ENCODE measurements at regions not wholly inside any gene's neighbourhood (a gene's known extent, or its start where the extent isn't known, plus 50 kb on each side); places are given as distances from the start of the nearest gene placed in this dataset.

DNA sequence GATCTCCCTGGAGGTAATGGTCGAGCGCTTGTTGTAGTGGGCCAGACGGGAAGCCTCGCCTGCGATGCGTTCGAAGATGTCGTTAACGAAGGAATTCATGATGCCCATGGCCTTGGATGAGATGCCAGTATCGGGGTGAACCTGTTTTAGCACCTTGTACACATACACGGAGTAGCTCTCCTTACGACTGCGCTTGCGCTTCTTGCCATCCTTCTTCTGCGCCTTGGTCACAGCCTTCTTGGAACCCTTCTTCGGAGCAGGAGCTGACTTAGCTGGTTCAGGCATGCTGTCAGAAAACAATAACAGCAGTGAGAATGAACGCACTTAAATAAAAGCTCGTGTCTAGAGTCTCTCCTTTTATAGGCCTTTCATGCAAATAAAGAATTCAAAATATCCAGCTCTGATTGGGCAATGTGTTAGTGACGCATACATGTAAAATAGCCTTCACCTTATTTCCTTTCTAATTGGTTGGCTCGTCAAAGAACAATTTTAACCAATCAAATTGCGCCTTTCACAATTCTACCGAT, 129.2 kb downstream of the HFE start:
- DNase-seq (ENCODE audit: low read depth): peak; percentile 66

DNA sequence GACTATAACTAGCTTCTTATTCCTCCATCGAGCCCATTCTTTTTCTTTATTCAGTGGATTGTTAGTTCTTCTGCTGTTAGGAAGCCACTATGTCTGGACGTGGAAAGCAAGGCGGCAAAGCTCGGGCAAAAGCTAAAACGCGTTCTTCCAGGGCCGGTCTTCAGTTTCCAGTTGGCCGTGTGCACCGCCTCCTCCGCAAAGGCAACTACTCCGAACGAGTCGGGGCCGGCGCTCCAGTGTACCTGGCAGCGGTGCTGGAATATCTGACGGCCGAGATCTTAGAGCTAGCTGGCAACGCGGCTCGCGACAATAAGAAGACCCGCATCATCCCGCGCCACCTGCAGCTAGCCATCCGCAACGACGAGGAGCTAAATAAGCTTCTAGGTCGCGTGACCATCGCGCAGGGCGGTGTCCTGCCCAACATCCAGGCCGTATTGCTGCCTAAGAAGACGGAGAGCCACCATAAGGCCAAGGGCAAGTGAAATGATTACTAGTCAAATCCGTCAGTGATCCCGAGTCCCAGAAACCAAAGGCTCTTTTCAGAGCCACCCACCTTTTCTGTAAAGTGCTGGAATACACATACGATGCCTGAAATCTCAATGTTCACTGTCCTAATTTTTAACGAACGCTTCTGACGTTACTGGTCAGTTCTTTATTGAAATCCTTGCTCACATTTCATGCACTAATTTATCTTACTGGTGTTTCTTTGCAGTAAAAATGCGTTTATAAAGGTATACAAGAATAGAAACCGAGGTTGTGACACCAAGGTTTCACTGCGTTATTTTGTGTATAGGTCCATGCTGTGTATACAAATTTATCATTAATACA, 129.9 kb downstream of the HFE start:
- peak; percentile 76 for DNase-seq (ENCODE audit: low read depth)

DNA sequence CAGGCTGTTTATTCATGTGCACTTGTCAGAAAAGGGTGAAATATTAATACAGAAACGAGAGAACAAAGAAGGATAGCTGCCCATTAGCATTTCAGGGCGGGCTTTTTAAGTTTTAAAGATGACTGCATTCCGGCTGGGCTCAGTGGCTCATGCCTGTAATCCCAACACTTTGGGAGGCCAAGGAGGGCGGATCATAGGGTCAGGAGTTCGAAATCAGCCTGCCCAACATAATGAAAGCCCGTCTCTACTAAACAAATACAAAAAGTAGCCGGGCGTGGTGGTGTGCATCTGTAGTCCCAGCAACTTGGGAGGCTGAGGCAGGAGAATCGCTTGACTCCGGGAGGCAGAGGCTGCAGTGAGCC, 130.5 kb downstream of the HFE start:
- no peak for DNase-seq (ENCODE audit: low read depth)

DNA sequence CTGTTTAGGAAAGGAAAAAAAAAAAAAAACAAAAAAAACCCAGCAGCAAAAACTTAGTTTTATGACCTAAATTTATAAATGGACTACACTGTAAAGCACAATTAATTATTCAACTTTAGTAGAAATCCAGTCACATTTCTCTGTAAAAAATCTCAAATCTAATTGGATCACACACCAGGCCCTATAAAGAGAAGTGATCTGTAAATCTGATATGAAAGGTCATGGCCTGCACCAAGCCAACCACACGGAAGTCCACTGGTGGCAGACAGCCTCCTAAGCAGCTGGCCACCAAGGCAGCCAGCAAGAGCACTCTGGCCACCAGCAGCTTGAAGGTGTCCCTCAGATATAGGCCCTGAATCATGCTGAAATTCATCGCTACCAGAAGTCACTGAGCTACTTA, 131.6 kb downstream of the HFE start:
- no peak for DNase-seq (ENCODE audit: low read depth)

DNA sequence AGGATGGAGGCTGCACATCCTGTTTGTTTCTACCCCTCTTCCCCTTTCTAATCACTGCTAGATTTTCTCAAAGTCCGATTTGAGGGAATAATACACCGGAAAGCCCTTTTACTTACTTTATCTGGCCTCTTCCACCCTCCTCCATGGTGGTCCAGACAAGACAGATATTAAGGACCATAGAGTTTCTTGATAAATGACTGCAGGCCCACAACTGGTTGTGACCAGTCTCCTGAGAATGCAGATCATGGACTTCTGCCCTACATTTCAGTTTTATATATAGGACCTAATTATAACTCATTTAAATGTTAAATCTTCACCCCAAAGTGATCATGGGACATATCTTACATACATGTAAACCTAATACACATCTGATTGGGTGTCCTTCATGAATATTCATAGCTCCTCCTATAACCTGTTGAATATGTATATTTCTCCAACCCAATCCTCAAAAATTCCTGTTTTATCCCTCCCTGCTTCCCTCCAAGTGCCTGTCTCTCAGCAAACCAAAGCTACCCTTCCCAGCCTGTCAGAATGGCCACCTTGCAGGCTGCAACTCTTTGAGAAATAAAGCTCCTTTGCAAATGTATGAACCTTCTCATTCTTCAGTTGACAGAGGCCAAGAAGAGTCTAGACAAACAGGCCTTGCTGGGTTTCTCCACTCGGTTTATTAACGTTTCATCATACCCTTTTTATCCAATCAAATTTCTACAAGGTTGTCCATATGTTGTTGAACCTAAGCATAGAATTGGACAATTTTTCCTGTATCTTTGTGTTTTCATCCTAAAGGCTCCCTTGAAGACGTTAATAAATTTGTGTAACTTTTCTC, 133.1 kb downstream of the HFE start:
- DNase-seq (ENCODE audit: low read depth): no peak

DNA sequence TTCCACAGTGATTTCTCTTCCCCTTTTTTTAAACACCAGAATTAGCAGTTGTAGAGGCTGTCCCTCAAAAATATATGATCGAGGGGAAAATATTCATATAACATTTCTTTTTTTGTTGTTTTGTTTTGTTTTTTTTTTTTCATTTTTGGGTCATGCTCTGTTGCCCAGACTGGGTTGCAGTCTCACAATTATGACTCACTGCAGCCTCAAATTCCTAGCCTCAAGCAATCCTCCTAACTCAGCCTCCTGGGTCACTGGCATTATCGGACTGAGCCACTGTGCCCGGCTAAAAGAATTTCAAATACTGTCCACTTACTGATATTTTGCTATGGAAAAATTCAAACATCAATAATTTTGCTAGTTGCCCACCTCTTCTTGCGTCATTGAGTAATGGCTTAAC, 134.0 kb downstream of the HFE start:
- DNase-seq (ENCODE audit: low read depth): no peak

DNA sequence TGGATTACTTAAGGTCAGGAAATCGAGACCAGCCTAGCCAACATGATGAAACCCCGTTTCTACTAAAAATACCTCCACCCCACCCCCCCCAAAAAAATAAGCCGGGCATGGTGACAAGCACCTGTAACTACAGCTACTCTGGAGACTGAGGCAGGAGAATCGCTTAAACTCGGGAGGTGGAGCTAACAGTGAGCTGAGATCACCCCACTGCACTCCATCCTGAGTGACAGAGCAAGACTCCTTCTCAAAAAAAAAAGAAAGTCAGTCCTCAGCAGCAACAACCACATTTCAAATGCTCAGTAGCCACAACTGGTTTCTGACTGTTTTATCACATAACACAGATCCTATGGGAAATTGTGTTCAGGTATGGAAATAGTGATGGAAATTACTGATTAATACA, 135.3 kb downstream of the HFE start:
- no peak for DNase-seq (ENCODE audit: low read depth)

DNA sequence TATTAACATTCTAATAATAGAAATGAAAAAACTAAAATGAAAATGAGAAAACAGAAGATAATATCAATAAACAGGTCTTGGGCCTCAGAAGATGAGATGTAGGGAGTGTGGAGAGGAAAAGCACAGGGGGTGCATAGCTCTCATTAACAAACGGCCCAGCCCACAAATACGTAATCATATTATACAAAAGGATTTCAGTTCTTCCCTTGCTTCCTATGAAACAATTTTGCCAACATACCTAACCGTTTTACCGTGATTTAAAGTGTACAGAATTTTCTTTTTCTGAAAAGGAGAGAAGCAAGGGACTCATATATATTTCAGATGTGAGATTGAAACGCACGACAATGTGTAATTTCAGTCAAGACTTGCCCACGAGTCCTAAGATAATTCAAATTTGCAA, 136.0 kb downstream of the HFE start:
- DNase-seq (ENCODE audit: low read depth): no peak

DNA sequence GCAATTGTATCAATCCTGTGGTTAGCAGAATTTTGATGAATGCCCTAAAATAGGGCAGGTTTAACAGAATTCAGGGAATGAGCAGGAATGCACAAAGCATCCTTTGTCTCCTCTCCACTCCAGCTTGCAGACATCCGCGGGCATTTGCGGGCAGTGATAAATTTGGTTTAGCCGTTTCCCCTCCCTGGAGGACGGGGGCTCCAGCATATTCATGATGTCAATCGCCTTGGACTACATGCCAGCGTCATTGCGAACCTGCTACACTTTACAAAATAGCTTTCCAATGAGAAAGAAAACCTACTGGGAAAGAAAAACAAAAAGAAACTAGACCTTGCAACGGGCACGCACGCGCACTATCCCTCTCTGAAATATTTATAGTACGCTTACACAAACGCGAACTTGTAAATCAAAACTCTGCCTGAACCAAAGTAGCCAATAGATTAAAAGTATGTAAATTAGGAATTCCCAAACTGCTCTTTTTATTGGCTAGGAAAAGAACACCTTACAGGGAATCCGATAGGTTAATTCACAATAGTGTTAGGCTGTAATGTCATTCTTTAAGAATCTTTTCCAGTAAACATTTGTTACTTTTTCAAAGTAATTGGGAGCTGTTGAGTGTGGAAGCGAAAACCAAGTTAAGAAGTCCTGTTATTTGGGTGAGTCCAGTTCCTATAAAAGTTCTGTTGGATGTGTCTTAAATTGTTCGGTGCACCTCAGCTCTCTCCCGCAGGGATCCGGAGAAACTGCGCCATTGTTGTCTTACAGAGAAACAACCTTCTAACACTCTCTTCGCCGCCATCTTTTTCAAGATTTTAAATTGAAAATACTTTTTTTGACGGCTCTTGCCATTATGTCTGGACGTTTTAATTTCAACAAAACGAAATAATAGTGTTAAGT, 136.7 kb downstream of the HFE start:
- DNase-seq (ENCODE audit: low read depth): no peak

DNA sequence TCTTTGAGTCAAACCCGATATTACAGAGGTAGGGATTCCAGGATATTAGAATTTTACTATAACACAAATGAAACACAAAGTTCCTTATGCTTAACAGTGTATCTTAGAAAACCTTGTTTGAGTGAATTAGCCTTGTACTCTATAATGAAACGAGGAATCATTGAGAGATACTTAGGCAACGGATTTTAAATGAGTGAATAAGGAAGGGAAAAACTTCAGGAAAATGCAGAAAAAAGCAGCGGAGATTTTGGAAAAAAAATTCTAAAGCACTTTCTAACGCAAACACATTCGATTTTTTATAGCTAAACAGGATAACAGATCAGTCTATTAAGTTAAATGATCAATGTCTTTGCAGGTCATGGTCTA, 137.3 kb downstream of the HFE start:
- DNase-seq (ENCODE audit: low read depth): no peak

DNA sequence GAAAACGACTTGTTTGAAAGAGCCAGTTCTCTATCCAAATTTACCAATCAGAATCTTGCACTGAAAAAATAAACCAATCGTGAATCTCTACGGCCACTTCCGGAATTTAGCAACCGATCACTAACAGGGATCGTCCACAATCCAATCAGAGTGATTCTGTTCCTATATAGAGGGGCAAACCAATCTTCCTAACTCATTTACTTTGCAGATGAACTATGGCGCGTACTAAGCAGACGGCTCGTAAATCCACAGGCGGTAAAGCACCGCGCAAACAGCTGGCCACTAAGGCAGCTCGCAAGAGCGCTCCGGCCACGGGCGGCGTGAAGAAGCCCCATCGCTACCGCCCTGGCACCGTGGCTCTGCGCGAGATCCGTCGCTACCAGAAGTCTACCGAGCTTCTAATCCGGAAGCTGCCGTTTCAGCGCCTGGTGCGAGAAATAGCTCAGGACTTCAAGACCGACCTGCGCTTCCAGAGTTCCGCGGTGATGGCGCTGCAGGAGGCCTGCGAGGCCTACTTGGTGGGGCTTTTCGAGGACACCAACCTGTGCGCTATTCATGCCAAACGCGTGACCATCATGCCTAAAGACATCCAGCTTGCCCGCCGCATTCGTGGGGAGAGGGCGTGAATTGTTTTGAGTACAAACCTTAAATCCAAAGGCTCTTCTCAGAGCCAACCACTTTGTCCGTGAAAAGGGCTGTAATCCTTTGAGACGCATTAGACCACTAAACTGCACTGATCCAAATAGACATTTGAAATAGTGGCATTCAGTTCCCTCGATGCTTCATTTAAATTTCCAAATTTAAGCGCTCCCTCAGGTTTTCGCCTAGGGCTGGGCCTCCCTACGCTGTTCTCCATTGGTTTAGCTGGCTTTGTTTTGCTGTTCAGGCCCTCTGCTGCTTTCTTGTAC, 138.0 kb downstream of the HFE start:
- DNase-seq (ENCODE audit: low read depth): no peak

DNA sequence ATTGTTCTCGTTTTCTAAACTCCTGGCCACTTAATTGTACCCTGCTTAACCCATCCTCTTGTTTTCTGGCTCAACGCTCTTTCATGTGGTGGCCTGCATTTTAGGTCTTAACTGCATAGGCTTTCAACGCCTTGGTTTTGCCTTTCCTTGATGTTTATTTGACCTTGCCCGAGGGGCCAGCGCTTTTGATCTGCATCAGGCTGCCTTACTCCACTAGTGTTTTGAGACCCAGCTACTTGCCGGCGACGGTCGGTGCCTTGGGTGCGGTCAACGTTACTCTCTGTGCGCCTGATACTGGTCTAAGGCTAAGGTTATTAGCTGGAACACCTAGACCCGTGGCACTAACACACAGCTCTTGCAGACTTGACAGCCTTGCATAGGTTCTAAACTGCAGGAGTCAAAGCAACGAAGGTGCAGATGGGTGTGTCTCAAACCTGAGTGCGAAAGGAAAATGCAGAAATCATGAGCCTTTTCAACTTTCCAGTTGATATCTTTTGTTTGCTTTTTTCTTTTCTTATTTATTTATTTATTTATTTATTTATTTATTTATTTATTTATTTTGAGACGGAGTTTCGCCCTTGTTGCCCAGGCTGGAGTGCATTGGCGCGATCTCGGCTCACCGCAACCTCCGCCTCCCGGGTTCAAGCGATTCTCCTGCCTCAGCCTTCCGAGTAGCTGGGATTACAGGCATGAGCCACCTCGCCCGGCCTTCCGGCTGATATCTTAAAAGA, 138.8 kb downstream of the HFE start:
- no peak for DNase-seq (ENCODE audit: low read depth)

DNA sequence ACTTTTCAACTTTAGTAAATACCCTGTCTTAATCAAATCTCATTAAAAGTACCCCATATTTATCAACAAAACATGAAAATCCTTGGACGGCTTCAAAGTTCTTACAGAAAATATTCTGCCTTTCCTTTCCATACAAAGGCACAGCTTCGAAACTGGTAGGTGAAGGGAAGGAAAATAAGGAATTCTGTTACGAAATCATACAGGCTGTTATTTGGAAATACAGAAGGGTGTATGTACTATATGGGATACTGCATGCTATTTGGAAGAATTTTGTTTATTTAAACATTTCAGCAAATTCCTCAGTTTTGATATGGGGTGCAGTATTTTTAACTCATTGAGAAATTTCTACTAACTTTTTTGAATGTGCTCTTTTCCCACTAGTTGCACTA, 138.4 kb upstream of the BTN3A2 start:
- DNase-seq (ENCODE audit: low read depth): no peak

DNA sequence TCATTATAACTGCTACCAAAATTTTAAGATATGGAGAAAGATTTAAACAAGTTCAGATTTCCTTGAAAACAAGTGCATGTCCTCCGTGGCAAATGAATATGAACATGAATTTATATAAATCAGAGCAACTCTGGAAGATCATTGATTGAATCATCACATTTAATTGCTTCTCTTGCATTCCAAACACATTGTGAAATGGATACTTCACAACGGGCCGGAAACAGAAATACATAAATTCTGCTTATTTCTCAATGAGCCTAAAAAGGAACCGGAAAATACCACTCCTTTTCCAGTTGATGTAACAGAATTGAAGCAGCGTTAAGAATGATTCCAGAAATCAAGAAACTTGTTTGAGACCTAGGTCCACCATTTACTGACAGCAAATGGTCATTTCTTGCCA, 134.6 kb upstream of the BTN3A2 start:
- DNase-seq (ENCODE audit: low read depth): no peak

DNA sequence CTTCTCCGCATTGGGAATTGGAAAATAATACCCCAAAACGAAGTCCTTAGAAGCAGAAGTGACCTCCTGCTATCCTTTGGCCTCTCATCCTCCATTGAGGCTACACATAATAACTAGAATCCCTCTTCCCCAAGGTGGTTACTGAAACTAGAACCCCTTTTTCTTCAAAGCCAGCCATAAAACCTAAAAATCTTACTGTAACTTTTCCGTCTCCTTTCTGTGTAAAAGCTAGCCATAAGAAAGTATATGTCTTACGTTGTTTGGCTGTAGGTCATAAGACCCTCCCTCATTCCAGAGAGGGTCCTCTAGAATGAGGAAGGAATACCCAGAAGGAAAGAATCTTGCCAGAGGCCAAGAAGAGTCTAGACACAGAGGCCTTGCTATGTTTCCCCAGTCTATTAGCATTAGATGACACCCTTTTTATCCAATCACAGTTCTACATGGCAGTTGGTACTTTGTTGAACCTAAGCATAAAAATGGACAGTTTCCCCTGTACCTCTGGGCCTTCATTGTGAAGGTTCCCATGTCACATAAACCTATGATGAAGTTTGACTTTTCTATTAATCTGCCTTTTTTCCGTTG, 133.9 kb upstream of the BTN3A2 start:
- DNase-seq (ENCODE audit: low read depth): no peak

DNA sequence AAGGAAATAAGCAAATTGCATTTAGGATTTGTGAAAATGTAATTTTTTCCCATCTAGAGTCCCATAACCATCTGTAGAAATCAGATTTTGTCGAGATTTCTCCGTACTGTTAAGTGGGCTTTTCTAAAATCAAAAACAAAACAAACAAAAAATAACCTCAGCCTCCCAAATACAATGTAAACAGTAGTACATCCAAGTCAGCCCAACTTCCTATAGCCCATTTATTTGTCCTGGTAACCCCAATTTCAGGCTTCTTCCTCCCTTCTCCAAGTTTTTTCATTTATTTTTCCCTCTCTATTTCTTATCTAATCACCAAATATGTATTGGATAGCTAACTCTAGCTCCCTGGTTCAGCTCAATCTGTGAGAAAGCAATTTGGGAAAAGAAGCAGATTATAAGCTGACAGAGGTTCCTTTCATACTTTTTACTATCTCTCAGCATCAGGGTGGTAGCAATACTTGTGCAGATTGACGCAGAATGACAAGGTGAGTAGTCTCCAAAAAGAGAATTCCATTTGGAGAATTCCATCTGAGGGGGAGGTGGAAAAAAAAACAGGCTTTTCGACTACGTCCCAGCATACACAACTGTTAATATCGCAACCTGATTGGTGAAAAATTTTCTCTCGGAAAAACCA, 132.6 kb upstream of the BTN3A2 start:
- no peak for DNase-seq (ENCODE audit: low read depth)

DNA sequence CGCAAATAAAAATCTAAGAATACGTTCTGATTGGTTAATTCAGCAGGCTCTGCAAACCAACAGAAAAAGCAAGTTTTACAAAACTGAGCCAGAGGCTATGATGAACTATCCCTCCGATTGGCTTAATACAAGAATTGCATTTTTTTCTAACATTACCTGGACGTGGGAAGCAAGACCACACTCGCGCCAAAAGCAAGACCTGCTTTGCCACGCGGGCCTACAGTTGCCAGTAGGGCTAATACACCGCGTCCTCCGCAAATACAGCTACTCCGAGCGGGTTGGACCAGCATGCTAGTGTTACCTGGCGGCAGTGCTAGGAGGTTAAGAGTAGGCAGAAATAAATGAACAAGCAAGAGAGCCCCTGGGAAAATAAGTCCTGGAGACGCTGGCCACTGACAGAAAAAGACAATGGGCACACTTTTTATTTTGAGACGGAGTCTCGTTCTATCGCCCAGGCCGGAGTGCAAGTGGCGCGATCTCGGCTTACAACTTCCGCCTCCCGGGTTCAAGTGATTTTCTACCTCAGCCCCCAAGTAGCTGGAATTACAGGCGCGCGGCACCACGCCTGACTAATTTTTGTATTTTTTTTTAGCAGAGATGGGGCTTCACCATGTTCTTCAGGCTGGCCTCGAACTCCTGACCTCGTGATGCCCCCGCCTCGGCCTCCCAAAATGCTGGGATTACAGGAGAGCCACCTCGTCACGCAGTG, 131.9 kb upstream of the BTN3A2 start:
- peak; percentile 44 for DNase-seq (ENCODE audit: low read depth)

DNA sequence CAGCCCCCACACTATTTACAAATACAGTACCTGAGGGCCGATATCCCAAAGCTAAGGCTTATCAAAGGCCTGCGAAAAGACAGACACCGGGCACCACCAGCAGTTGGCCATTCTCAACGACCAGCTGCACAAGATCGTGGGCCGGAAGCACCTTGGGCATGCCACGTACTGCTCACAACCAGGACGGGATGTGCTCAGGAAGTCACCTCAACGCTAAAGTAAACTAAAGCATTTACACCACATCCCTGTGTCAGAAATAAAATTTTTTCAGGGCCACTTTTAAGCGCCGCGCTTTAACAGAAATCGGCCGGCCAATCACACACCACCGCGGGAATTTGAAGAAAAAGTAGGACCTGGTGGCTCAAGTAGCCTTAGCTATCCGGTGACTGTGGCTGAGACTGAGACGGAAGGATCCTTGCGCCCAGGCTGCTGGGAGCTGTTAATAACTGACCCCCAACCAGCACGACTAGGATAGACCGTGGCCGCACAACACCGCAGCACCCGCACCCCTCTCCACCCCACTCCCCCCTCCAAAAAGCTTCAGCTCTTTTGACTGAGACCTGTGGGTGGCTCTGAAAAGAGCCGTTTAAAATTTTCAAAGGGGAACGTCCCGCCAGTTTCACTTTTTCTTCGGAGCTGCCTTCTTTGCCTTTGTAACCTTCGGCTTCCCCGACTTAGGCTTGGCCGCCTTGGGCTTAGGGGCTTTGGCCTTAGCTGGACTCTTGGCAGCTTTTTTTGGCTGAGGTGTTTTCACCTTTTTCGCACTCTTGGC, 131.2 kb upstream of the BTN3A2 start:
- peak; percentile 68 for DNase-seq (ENCODE audit: low read depth)

Measured in activated T-cell treated with anti-CD3 and anti-CD28 coated beads for 48 hours (primary cell).